ENCODE measurements at regions not wholly inside any gene's neighbourhood (a gene's known extent, or its start where the extent isn't known, plus 50 kb on each side); places are given as distances from the start of the nearest gene placed in this dataset.

GRCh38 chr10:71059943-71060342 lies 152.4 kb upstream of the UNC5B start:
- H3K4me1 ChIP-seq (ENCODE audit: control insufficient read depth, insufficient read depth, low read length) = no peaks in the 10 kb centered on the region
- no peaks in the 10 kb centered on the region for H3K4me1 Mint-ChIP-seq
- ATAC-seq = no peak

GRCh38 chr10:71060476-71061426 lies 151.6 kb upstream of the UNC5B start:
- H3K27me3 Mint-ChIP-seq (ENCODE audit: low read depth in 2 of 2) = no peaks in the 10 kb centered on the region
- DNase-seq (no peak), ATAC-seq (no peak)
- H3K4me1 ChIP-seq (ENCODE audit: control insufficient read depth, insufficient read depth, low read length) = no peaks in the 10 kb centered on the region
- no peak overlapping the region for H3K4me3 Mint-ChIP-seq
- H3K27ac Mint-ChIP-seq = no peak overlapping the region
- no peak overlapping the region for H3K4me3 ChIP-seq (ENCODE audit: low read length)
- H3K27ac ChIP-seq (ENCODE audit: low read length) = no peak overlapping the region
- no peak for TF ChIP-seq CTCF (IDR thresholded peaks at IDR 0.05)
- intact Hi-C loops (cut with micrococcal nuclease) = no loop called here
- no peaks in the 10 kb centered on the region for H3K4me1 Mint-ChIP-seq
- no peaks in the 10 kb centered on the region for H3K36me3 ChIP-seq (ENCODE audit: control insufficient read depth, insufficient read depth, low read length)
- H3K9me3 ChIP-seq (ENCODE audit: control insufficient read depth, insufficient read depth, low read length) = no peaks in the 10 kb centered on the region
- H3K36me3 Mint-ChIP-seq = no peaks in the 10 kb centered on the region
- no peaks in the 10 kb centered on the region for H3K27me3 ChIP-seq (ENCODE audit: control insufficient read depth, insufficient read depth, low read length)
- no peaks in the 10 kb centered on the region for H3K9me3 Mint-ChIP-seq
- WGBS (ENCODE audit: insufficient coverage) = 85% methylated on average over 10 of the region's 12 CpGs

More at GRCh38 chr10:71059943-71060342, 152.4 kb upstream of the UNC5B start:
- H3K9me3 Mint-ChIP-seq = no peaks in the 10 kb centered on the region
- H3K4me3 Mint-ChIP-seq = no peak overlapping the region
- no peaks in the 10 kb centered on the region for H3K36me3 Mint-ChIP-seq
- no peak for DNase-seq
- H3K27me3 Mint-ChIP-seq (ENCODE audit: low read depth in 2 of 2) = no peaks in the 10 kb centered on the region
- intact Hi-C loops (cut with micrococcal nuclease) = no loop called here
- H3K27ac Mint-ChIP-seq = no peak overlapping the region
- H3K27ac ChIP-seq (ENCODE audit: low read length) = no peak overlapping the region
- H3K4me3 ChIP-seq (ENCODE audit: low read length) = no peak overlapping the region
- H3K36me3 ChIP-seq (ENCODE audit: control insufficient read depth, insufficient read depth, low read length) = no peaks in the 10 kb centered on the region
- no peaks in the 10 kb centered on the region for H3K9me3 ChIP-seq (ENCODE audit: control insufficient read depth, insufficient read depth, low read length)
- no peak for TF ChIP-seq CTCF (IDR thresholded peaks at IDR 0.05)
- H3K27me3 ChIP-seq (ENCODE audit: control insufficient read depth, insufficient read depth, low read length) = no peaks in the 10 kb centered on the region
- 90% methylated on average over 16 of the region's 16 CpGs for WGBS (ENCODE audit: insufficient coverage)

- H3K36me3 Mint-ChIP-seq = no peaks in the 10 kb centered on the region
- H3K27me3 ChIP-seq (ENCODE audit: control insufficient read depth, insufficient read depth, low read length) = no peaks in the 10 kb centered on the region
- 83% methylated on average over 8 of the region's 8 CpGs for WGBS (ENCODE audit: insufficient coverage)
- H3K27ac ChIP-seq (ENCODE audit: low read length) = no peak overlapping the region
- no peak overlapping the region for H3K27ac Mint-ChIP-seq
- ATAC-seq = no peak
- no peaks in the 10 kb centered on the region for H3K4me1 ChIP-seq (ENCODE audit: control insufficient read depth, insufficient read depth, low read length)
- no peaks in the 10 kb centered on the region for H3K27me3 Mint-ChIP-seq (ENCODE audit: low read depth in 2 of 2)
- H3K36me3 ChIP-seq (ENCODE audit: control insufficient read depth, insufficient read depth, low read length) = no peaks in the 10 kb centered on the region
- no peaks in the 10 kb centered on the region for H3K9me3 ChIP-seq (ENCODE audit: control insufficient read depth, insufficient read depth, low read length)
- intact Hi-C loops (cut with micrococcal nuclease) = no loop called here
- TF ChIP-seq CTCF (IDR thresholded peaks at IDR 0.05) = no peak
- no peaks in the 10 kb centered on the region for H3K4me1 Mint-ChIP-seq
- H3K4me3 Mint-ChIP-seq = no peak overlapping the region
- DNase-seq = no peak
- no peak overlapping the region for H3K4me3 ChIP-seq (ENCODE audit: low read length)
- no peaks in the 10 kb centered on the region for H3K9me3 Mint-ChIP-seq
Observed at GRCh38 chr10:71061472-71061871, 150.9 kb upstream of the UNC5B start.
